OCI-LY3 (cell line): ENCODE measurements at regions not wholly inside any gene's neighbourhood (a gene's known extent, or its start where the extent isn't known, plus 50 kb on each side); places are given as distances from the start of the nearest gene placed in this dataset.

ENCODE experiments used
- EZH2phosphoT487 ChIP-seq: fragments of 200-600 bp; shearing (Covaris generic); IDR thresholded peaks from 2 replicates; pipeline ENCODE4 v1.6.1; 2018; ENCODE audit warnings: antibody characterized with exemption, mixed run types, low read depth
- TF ChIP-seq, protein P1 (sequence below): fragments of 200-600, 300-600 bp; sonication (generic); IDR thresholded peaks from 2 replicates; pipeline ENCODE4 v1.5.1; 2014; ENCODE audit warnings: antibody characterized with exemption, low read length, low read depth

DNA sequence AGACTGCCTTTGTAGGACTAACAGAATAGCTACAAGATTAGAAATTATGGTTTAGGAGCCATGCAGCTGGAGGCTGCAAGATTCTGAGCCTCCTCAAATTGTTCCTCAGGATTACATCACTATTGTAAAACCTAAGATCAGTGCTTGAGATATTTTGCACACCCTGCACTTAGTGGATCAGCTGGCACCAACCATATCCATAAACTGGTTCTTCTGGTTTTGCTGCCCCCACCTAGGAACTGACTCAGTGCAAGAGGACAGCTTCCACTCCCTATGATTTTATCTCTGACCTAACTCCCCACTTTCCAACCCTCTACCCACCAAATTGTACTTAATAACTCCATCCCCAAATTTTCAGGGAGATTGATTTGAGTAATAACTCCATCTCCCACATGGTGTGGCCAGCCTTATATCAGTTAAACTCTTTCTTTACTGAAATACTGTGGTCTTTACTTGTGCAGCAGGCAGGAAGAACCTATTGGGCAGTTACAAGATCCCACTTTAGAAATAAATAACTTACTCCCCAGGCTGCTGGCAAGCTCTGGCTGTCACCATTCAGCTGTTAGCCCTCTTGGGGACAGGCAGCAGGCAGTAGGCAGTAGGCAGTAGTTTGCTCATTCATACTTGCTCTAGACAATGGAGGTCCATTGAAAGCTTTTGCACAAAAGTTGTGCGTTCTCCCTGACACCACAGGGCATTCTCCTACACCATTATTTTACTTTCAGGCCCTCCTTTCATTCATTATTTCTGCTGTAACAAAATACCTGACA is 119.0 kb downstream of the SLC17A6 start:
- TF ChIP-seq, protein P1, sequence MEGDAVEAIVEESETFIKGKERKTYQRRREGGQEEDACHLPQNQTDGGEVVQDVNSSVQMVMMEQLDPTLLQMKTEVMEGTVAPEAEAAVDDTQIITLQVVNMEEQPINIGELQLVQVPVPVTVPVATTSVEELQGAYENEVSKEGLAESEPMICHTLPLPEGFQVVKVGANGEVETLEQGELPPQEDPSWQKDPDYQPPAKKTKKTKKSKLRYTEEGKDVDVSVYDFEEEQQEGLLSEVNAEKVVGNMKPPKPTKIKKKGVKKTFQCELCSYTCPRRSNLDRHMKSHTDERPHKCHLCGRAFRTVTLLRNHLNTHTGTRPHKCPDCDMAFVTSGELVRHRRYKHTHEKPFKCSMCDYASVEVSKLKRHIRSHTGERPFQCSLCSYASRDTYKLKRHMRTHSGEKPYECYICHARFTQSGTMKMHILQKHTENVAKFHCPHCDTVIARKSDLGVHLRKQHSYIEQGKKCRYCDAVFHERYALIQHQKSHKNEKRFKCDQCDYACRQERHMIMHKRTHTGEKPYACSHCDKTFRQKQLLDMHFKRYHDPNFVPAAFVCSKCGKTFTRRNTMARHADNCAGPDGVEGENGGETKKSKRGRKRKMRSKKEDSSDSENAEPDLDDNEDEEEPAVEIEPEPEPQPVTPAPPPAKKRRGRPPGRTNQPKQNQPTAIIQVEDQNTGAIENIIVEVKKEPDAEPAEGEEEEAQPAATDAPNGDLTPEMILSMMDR, result no peak
- TF ChIP-seq EZH2phosphoT487, result no peak
